HepG2 (cell line): ENCODE measurements at regions not wholly inside any gene's neighbourhood (a gene's known extent, or its start where the extent isn't known, plus 50 kb on each side); places are given as distances from the start of the nearest gene placed in this dataset.

ENCODE experiments used
- ATAC-seq: fragments of 200-7000 bp; cut with Tn5 transposase; 3 replicates; pipeline ENCODE4 v1.9.1; 2020; ENCODE audit warnings: mild to moderate bottlenecking, moderate library complexity
- BruUV-seq: library from RNA; stranded (reverse); fragments of 400-500 nt; replicated peaks from 2 replicates; lab custom pipeline; 2021; lab: Mats Ljungman, UMichigan
- CTCF ChIA-PET: fragments of 300-600 bp; formaldehyde crosslinking; extraction: SDS; loops from one replicate; lab custom pipeline; 2021; ENCODE audit warnings: low total read pairs, inconsistent platforms, low intra/inter-chr PET ratio; lab: Yijun Ruan, JAX
- POLR2A ChIA-PET: fragments of 350-600 bp; sonication (Branson Sonifier 250); formaldehyde crosslinking; loops from one replicate; lab custom pipeline; 2020; ENCODE audit warnings: antibody characterized with exemption, inconsistent platforms; lab: Yijun Ruan, JAX
- DNase-seq: peaks from one replicate; pipeline ENCODE4 v3.0.0-alpha.2; 2015; ENCODE audit warnings: low spot score
- FAIRE-seq: peaks from 3 replicates; lab custom pipeline; 2011; peaks lifted over from hg19 to GRCh38; lab: Jason Lieb, UNC
- H2AFZ ChIP-seq: one replicate; pipeline ENCODE4 v1.6.1; 2011; ENCODE audit warnings: low read length, inconsistent platforms
- H3K27ac ChIP-seq: fragments of 300-600 bp; 3 replicates; pipeline ENCODE4 v1.8.0; 2011; ENCODE audit warnings: mixed run types, mild to moderate bottlenecking, mixed read lengths, low read length, inconsistent platforms; ENCODE audit not compliant: insufficient read depth; ENCODE audit errors: extremely low read length
- H3K27me3 ChIP-seq, 2 experiments: fragments of 200-600 bp in 1 of 2; 2 replicates in 1 of 2; 3 replicates in 1 of 2; pipeline versions ENCODE4 v1.6.0 to v1.8.0; 2011; ENCODE audit warnings: low read length in 2 of 2, mild to moderate bottlenecking in 2 of 2, moderate library complexity in 2 of 2, inconsistent platforms in 1 of 2; ENCODE audit not compliant: insufficient read depth in 2 of 2, control insufficient read depth in 1 of 2
- H3K36me3 ChIP-seq, 2 experiments: fragments of 200-600 bp in 1 of 2; replicated peaks in 1 of 2; 2 replicates in 1 of 2; 3 replicates in 1 of 2; pipeline versions ENCODE4 v1.5.1 to v1.8.0; 2011; ENCODE audit warnings: low read length in 2 of 2, inconsistent platforms in 1 of 2; ENCODE audit not compliant: insufficient read depth in 2 of 2, control insufficient read depth in 1 of 2
- H3K4me1 ChIP-seq: 2 replicates; pipeline ENCODE4 v1.5.1; 2012; ENCODE audit warnings: low read length, inconsistent platforms; ENCODE audit not compliant: insufficient read depth
- H3K4me2 ChIP-seq: 2 replicates; pipeline ENCODE4 v1.6.0; 2011; ENCODE audit warnings: low read depth, low read length, inconsistent platforms
- H3K4me3 ChIP-seq, 3 experiments: fragments of 200-600 bp in 1 of 3; sonication (generic), shearing (Covaris generic) in 1 of 3; replicated peaks in 1 of 3; 2 replicates each; pipeline ENCODE4 v1.5.1; 2011 to 2016; ENCODE audit warnings: low read length in 3 of 3, inconsistent platforms in 2 of 3, low read depth in 2 of 3, mild to moderate bottlenecking in 2 of 3, control low read depth in 1 of 3, mixed read lengths in 1 of 3; ENCODE audit not compliant: insufficient read depth in 1 of 3
- H3K79me2 ChIP-seq: one replicate; pipeline ENCODE4 v1.6.1; 2011; ENCODE audit warnings: low read length, inconsistent platforms; ENCODE audit not compliant: insufficient read depth
- H3K9ac ChIP-seq: 2 replicates; pipeline ENCODE4 v1.6.0; 2011; ENCODE audit warnings: mild to moderate bottlenecking, low read depth, low read length, inconsistent platforms; ENCODE audit not compliant: insufficient read depth
- H3K9me3 ChIP-seq: 2 replicates; pipeline ENCODE4 v1.5.1; 2012; ENCODE audit warnings: mild to moderate bottlenecking, low read length
- H4K20me1 ChIP-seq: 2 replicates; pipeline ENCODE4 v1.6.0; 2011; ENCODE audit warnings: inconsistent platforms, mild to moderate bottlenecking, low read length, moderate library complexity; ENCODE audit not compliant: insufficient read depth
- DPF2 ChIP-seq: sonication (generic); formaldehyde crosslinking; IDR thresholded peaks from 2 replicates; pipeline ENCODE4 v1.4.0; 2020; ENCODE audit warnings: mild to moderate bottlenecking, low read depth, missing genetic modification reagents, borderline replicate concordance
- HOXA9 ChIP-seq: sonication (generic); formaldehyde crosslinking; IDR thresholded peaks from 2 replicates; pipeline ENCODE4 v1.8.1; 2022; ENCODE audit warnings: missing genetic modification reagents, mild to moderate bottlenecking, moderate library complexity, borderline replicate concordance
- MED1 ChIP-seq: sonication (generic); formaldehyde crosslinking; IDR thresholded peaks from 2 replicates; pipeline ENCODE4 v1.4.0; 2020; ENCODE audit warnings: missing genetic modification reagents
- PAX8 ChIP-seq: sonication (generic); formaldehyde crosslinking; IDR thresholded peaks from 2 replicates; pipeline ENCODE4 v1.8.0; 2022; ENCODE audit warnings: mild to moderate bottlenecking, missing genetic modification reagents, borderline replicate concordance
- POGZ ChIP-seq: sonication (generic); formaldehyde crosslinking; IDR thresholded peaks from 2 replicates; pipeline ENCODE4 v1.4.0; 2020; ENCODE audit warnings: mild to moderate bottlenecking, missing genetic modification reagents
- RCOR2 ChIP-seq: IDR thresholded peaks from 2 replicates; pipeline ENCODE4 v1.6.1; 2016; ENCODE audit warnings: missing biosample characterization, missing genetic modification reagents
- RELA ChIP-seq: sonication (generic); formaldehyde crosslinking; IDR thresholded peaks from 2 replicates; pipeline ENCODE4 v1.4.0; 2020; ENCODE audit warnings: missing genetic modification reagents
- TRIM24 ChIP-seq: sonication (generic); formaldehyde crosslinking; IDR thresholded peaks from 2 replicates; pipeline ENCODE4 v1.8.0; 2022; ENCODE audit warnings: mild to moderate bottlenecking, missing genetic modification reagents
- ZC3H4 ChIP-seq: sonication (generic); formaldehyde crosslinking; IDR thresholded peaks from 2 replicates; pipeline ENCODE4 v1.4.0; 2020; ENCODE audit warnings: missing genetic modification reagents, borderline replicate concordance
- ZNF569 ChIP-seq: sonication (generic); formaldehyde crosslinking; IDR thresholded peaks from 2 replicates; pipeline ENCODE4 v1.5.0; 2020; ENCODE audit warnings: mild to moderate bottlenecking, missing genetic modification reagents, moderate library complexity, borderline replicate concordance
- ZNF749 ChIP-seq: sonication (generic); formaldehyde crosslinking; IDR thresholded peaks from 2 replicates; pipeline ENCODE4 v1.8.0; 2022; ENCODE audit warnings: mild to moderate bottlenecking, missing genetic modification reagents, moderate library complexity, borderline replicate concordance
- WGBS: methylation state at CpG from one replicate; pipeline ENCODE4 v1.1.6; 2017; ENCODE audit warnings: low lambda C conversion rate; 5-methylcytosine and 5-hydroxymethylcytosine counted together
- in situ Hi-C: cut with HindIII; loops from 2 replicates; pipeline ENCODE4 v1.10.0; 2017; ENCODE audit warnings: low pct_unique_long_range_greater_than_20kb; ENCODE audit not compliant: extremely low pct_ligation_motif_present
- intact Hi-C: fragments of 100-400 bp; cut with micrococcal nuclease; formaldehyde crosslinking; loops from one replicate; pipeline ENCODE4 v1.10.0; 2022; ENCODE audit not compliant: unreplicated experiment
- TF ChIP-seq, protein P1 (sequence below): fragments of 450-650 bp; IDR thresholded peaks from 2 replicates; pipeline ENCODE4 v1.6.1; 2017; ENCODE audit warnings: mild to moderate bottlenecking

GRCh38 chr9:119959846-119960545 lies 590.8 kb upstream of the BRINP1 start:
- Histone ChIP-seq H2AFZ (no peak overlapping the region), H3K4me1 (no peaks in the 10 kb centered on the region), H4K20me1 (no peaks in the 10 kb centered on the region), H3K79me2 (no peaks in the 10 kb centered on the region), H3K27me3 (no peaks in the 10 kb centered on the region; a peak in 1 of 5 replicates), H3K27ac (no peak overlapping the region), H3K9ac (no peak overlapping the region), H3K9me3 (no peaks in the 10 kb centered on the region), H3K4me3 (no peak overlapping the region), H3K4me2 (no peak overlapping the region), H3K36me3 (no peaks in the 10 kb centered on the region)
- no TSS peak for BruUV-seq
- POLR2A ChIA-PET, result no interaction called here
- FAIRE-seq, result no peak
- intact Hi-C loops (no loop called here), in situ Hi-C loops (loop anchor here (10.0 kb wide), 1 partner anchor 395 kb away; no protein-coding TSS in a partner anchor)
- CTCF ChIA-PET, result no interaction called here
- TF ChIP-seq ZNF569 (CRISPR knock-in tag) (no peak), RELA (CRISPR knock-in tag) (no peak), TRIM24 (CRISPR knock-in tag) (no peak), POGZ (CRISPR knock-in tag) (no peak), DPF2 (no peak), MED1 (no peak), ZC3H4 (CRISPR knock-in tag) (no peak), ZNF749 (CRISPR knock-in tag) (no peak), RCOR2 (CRISPR knock-in tag) (no peak), PAX8 (CRISPR knock-in tag) (no peak), HOXA9 (no peak)
- TF ChIP-seq, protein P1, sequence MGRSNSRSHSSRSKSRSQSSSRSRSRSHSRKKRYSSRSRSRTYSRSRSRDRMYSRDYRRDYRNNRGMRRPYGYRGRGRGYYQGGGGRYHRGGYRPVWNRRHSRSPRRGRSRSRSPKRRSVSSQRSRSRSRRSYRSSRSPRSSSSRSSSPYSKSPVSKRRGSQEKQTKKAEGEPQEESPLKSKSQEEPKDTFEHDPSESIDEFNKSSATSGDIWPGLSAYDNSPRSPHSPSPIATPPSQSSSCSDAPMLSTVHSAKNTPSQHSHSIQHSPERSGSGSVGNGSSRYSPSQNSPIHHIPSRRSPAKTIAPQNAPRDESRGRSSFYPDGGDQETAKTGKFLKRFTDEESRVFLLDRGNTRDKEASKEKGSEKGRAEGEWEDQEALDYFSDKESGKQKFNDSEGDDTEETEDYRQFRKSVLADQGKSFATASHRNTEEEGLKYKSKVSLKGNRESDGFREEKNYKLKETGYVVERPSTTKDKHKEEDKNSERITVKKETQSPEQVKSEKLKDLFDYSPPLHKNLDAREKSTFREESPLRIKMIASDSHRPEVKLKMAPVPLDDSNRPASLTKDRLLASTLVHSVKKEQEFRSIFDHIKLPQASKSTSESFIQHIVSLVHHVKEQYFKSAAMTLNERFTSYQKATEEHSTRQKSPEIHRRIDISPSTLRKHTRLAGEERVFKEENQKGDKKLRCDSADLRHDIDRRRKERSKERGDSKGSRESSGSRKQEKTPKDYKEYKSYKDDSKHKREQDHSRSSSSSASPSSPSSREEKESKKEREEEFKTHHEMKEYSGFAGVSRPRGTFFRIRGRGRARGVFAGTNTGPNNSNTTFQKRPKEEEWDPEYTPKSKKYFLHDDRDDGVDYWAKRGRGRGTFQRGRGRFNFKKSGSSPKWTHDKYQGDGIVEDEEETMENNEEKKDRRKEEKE, result no peak
- WGBS, result 16% methylated on average over 6 of the region's 6 CpGs
- DNase-seq, result no peak
- no peak for ATAC-seq
